ENCODE measurements at regions not wholly inside any gene's neighbourhood (a gene's known extent, or its start where the extent isn't known, plus 50 kb on each side); places are given as distances from the start of the nearest gene placed in this dataset.

DNA sequence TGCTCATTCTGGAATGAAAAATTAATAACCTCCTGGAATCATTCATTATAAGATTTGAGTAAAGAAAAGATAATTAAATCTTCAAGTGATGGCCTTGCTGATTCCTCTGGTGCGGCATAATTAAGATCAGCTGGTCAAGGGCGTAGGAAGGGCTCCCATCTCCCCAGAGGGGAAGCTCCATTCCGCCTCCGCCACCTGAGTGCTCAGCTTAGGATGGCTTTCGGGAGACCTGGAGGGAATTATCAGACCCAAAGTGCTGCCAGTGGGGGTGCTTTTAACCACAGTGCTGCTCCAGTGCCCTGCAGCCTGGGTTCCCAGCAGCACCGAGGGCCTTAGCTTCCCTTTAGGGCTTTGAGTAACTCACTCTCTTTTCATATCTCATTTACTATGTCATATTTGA lies 556.6 kb upstream of the RGMA start:
- Mint-ChIP-seq H3K9me3 (no peaks in the 10 kb centered on the region), H3K4me1 (ENCODE audit: unreplicated experiment) (peaks cover 5% of the 10 kb centered on the region)
- no peak for DNase-seq (ENCODE audit: extremely low spot score, unreplicated experiment)

DNA sequence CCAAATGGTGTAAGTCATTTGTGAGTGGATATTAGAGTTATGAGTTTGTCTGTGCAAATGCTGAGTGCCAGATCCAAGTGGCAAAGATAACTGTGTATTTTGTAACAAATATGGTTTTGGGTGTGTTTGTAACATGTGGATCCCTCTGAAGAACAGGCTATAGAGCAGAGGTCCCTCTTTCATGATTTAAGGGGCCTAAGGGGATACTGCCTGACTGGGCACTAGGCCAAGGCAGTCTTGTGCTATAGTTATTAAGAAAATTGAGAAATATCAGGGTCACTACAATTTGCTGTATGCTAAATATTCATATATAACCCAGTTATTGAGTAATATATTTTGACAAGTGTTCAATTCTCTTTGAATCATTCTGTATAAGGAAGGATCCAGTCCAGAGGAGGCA lies 555.6 kb upstream of the RGMA start:
- no peak overlapping the region for H3K4me3 Mint-ChIP-seq
- TF ChIP-seq, protein P1, sequence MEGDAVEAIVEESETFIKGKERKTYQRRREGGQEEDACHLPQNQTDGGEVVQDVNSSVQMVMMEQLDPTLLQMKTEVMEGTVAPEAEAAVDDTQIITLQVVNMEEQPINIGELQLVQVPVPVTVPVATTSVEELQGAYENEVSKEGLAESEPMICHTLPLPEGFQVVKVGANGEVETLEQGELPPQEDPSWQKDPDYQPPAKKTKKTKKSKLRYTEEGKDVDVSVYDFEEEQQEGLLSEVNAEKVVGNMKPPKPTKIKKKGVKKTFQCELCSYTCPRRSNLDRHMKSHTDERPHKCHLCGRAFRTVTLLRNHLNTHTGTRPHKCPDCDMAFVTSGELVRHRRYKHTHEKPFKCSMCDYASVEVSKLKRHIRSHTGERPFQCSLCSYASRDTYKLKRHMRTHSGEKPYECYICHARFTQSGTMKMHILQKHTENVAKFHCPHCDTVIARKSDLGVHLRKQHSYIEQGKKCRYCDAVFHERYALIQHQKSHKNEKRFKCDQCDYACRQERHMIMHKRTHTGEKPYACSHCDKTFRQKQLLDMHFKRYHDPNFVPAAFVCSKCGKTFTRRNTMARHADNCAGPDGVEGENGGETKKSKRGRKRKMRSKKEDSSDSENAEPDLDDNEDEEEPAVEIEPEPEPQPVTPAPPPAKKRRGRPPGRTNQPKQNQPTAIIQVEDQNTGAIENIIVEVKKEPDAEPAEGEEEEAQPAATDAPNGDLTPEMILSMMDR (conservative IDR thresholded peaks at IDR 0.05): no peak
- peaks cover 2% of the 10 kb centered on the region for H3K27me3 Mint-ChIP-seq
- no peaks in the 10 kb centered on the region for H3K9me3 Mint-ChIP-seq
- no peak overlapping the region for H3K27ac Mint-ChIP-seq
- no peaks in the 10 kb centered on the region for H3K36me3 Mint-ChIP-seq
- DNase-seq (ENCODE audit: extremely low spot score, unreplicated experiment): no peak
- H3K4me1 Mint-ChIP-seq (ENCODE audit: unreplicated experiment): peaks cover 5% of the 10 kb centered on the region

More for the DNA sequence above, 556.6 kb upstream of the RGMA start:
- H3K4me3 Mint-ChIP-seq: no peak overlapping the region
- H3K27ac Mint-ChIP-seq: no peak overlapping the region
- no peaks in the 10 kb centered on the region for H3K27me3 Mint-ChIP-seq
- TF ChIP-seq, protein P1 (conservative IDR thresholded peaks at IDR 0.05): no peak
- H3K36me3 Mint-ChIP-seq: no peaks in the 10 kb centered on the region

DNA sequence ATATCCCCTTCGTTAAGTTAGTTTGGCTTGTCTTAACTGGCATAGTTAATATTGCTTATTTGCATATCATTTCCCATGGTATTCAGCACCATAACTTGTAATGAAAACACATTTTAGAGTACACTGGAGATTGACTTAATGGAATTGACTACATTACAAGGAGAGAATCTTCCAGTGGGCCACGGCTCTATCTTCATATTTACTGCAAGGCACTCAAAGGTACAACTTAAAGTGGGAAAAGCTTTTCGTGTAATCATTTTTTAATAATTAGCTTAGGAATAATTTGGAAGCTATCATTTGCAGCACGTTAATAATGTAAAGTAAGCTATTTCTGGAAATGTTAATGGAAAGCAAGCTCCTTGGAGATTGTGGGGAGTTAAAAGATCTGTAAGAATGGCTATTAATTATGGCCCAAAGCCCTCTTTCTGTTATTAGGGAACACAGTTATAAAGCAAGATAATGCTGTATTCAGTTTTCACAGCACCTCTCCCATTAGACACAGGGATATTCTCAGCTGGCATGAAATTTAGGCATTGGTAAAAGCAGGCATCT lies 551.5 kb upstream of the RGMA start:
- no peaks in the 10 kb centered on the region for H3K36me3 Mint-ChIP-seq
- H3K27ac Mint-ChIP-seq: no peak overlapping the region
- H3K9me3 Mint-ChIP-seq: no peaks in the 10 kb centered on the region
- TF ChIP-seq, protein P1 (conservative IDR thresholded peaks at IDR 0.05): no peak
- H3K27me3 Mint-ChIP-seq: peaks cover 3% of the 10 kb centered on the region
- H3K4me3 Mint-ChIP-seq: no peak overlapping the region
- peaks cover 5% of the 10 kb centered on the region for H3K4me1 Mint-ChIP-seq (ENCODE audit: unreplicated experiment)
- no peak for DNase-seq (ENCODE audit: extremely low spot score, unreplicated experiment)

DNA sequence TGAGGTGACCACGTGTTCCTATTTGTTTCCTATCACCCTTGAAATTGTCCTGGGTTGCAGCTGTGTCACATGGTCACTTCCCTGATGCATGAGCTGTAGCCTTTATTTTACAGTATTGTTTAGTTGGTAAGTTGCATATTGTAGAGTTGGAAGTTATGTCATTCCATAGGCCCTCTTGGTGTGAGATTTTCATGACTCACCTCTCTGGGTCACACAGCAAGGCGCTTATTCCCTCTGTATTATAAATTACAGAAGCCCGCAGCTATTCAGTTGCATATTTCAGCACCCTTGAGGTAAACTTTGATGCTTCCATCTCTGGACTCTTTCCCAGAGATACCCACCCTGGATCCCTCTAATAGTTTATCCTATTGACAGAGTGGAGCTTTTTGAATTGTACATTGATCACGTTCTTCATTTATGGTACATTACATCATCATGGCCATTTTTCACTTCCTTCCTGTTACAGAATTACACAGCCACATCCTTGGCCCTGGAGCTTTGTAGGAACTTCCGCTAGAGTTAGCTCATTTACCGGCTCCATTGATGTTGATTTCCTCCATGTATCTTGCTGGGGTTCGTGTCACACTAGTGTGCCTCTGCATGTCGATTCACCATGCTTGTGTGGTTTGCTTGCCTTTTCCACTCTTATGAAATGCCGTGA lies 543.1 kb upstream of the RGMA start:
- Mint-ChIP-seq H3K4me1 (ENCODE audit: unreplicated experiment) (no peaks in the 10 kb centered on the region), H3K27me3 (no peaks in the 10 kb centered on the region), H3K27ac (no peak overlapping the region), H3K36me3 (no peaks in the 10 kb centered on the region), H3K9me3 (no peaks in the 10 kb centered on the region), H3K4me3 (no peak overlapping the region)
- no peak for DNase-seq (ENCODE audit: extremely low spot score, unreplicated experiment)
- TF ChIP-seq, protein P1 (conservative IDR thresholded peaks at IDR 0.05): no peak

DNA sequence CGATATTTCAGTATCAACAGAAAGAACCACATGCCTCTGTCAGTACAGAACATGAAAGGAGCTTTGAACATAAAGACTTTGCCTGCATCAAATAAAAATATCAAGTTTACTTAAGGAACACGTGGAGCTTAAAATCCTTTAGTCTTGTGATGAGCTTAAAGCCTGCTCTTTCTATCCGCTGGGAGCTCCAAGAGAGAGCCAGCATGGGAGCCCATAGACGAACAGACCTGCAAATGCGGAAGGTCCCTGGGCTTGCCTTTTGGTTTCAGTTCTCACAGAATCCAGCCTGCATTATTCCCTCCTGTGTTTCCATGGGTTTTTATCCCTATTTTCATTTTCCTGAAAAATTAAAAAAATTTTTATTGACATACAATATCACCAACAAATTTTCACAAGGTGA lies 530.6 kb upstream of the RGMA start:
- Mint-ChIP-seq H3K4me3 (no peak overlapping the region), H3K27me3 (peaks cover 7% of the 10 kb centered on the region), H3K9me3 (no peaks in the 10 kb centered on the region), H3K4me1 (ENCODE audit: unreplicated experiment) (peaks cover 3% of the 10 kb centered on the region), H3K27ac (no peak overlapping the region), H3K36me3 (no peaks in the 10 kb centered on the region)
- TF ChIP-seq, protein P1 (conservative IDR thresholded peaks at IDR 0.05): no peak
- no peak for DNase-seq (ENCODE audit: extremely low spot score, unreplicated experiment)
